GM10266 (cell line): ENCODE measurements at regions not wholly inside any gene's neighbourhood (a gene's known extent, or its start where the extent isn't known, plus 50 kb on each side); places are given as distances from the start of the nearest gene placed in this dataset.

Experiments used
- DNase-seq: peaks from one replicate; pipeline ENCODE4 v3.0.0; 2012; ENCODE audit errors: extremely low spot score
- CTCF ChIP-seq: IDR thresholded peaks from 2 replicates; pipeline ENCODE4 v1.5.1; 2012; ENCODE audit warnings: mild to moderate bottlenecking, low read depth; ENCODE audit not compliant: control insufficient read depth, insufficient read depth; ENCODE audit errors: missing control alignments

- DNase-seq: no peak
- TF ChIP-seq CTCF: no peak
These were observed 443.0 kb upstream of the RGPD4 start for GRCh38 chr2:107383691-107384090.

- no peak for TF ChIP-seq CTCF
- DNase-seq: no peak
These were observed 442.3 kb upstream of the RGPD4 start for GRCh38 chr2:107384422-107384821.

GRCh38 chr2:107385921-107386320 is 440.8 kb upstream of the RGPD4 start:
- no peak for DNase-seq
- no peak for TF ChIP-seq CTCF

- no peak for TF ChIP-seq CTCF
- no peak for DNase-seq
These were observed 434.4 kb upstream of the RGPD4 start for GRCh38 chr2:107392241-107392704.

- no peak for DNase-seq
- TF ChIP-seq CTCF: no peak
These were observed 433.2 kb upstream of the RGPD4 start for GRCh38 chr2:107393516-107393915.

- no peak for DNase-seq
- TF ChIP-seq CTCF: no peak
These were observed 428.0 kb upstream of the RGPD4 start for GRCh38 chr2:107398683-107399082.

GRCh38 chr2:107402330-107402729 is 424.4 kb upstream of the RGPD4 start:
- no peak for TF ChIP-seq CTCF
- DNase-seq: no peak
